ENCODE measurements at regions not wholly inside any gene's neighbourhood (a gene's known extent, or its start where the extent isn't known, plus 50 kb on each side); places are given as distances from the start of the nearest gene placed in this dataset.

DNA sequence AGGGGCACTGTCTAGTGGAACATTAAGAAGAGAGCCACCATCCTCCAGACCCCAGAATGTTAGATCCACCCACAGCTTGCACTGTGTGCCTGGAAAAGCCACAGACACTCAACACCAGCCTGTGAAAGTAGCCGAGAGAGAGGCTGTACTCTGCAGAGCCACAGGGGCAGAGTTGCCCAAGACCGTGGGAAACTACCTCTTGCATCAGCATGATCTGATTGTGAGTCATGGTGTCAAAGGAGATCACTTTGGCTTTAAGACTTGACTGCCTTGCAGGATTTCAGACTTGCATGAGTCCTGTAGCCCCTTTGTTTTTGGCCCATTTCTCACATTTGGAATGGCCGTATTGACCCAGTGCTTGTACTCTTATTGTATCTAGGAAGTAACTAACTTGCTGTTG is 115.9 kb upstream of the CCDC179 start:
- TF ChIP-seq, protein P1, sequence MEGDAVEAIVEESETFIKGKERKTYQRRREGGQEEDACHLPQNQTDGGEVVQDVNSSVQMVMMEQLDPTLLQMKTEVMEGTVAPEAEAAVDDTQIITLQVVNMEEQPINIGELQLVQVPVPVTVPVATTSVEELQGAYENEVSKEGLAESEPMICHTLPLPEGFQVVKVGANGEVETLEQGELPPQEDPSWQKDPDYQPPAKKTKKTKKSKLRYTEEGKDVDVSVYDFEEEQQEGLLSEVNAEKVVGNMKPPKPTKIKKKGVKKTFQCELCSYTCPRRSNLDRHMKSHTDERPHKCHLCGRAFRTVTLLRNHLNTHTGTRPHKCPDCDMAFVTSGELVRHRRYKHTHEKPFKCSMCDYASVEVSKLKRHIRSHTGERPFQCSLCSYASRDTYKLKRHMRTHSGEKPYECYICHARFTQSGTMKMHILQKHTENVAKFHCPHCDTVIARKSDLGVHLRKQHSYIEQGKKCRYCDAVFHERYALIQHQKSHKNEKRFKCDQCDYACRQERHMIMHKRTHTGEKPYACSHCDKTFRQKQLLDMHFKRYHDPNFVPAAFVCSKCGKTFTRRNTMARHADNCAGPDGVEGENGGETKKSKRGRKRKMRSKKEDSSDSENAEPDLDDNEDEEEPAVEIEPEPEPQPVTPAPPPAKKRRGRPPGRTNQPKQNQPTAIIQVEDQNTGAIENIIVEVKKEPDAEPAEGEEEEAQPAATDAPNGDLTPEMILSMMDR (IDR thresholded peaks at IDR 0.05): no peak
- H3K36me3 ChIP-seq (ENCODE audit: low read depth): no peaks in the 10 kb centered on the region
- intact Hi-C loops (cut with DNase I, micrococcal nuclease): no loop called here
- no peak overlapping the region for H3K4me3 ChIP-seq
- no peaks in the 10 kb centered on the region for H3K9me3 ChIP-seq
- ATAC-seq (no peak), DNase-seq (no peak)
- no peaks in the 10 kb centered on the region for H3K4me1 ChIP-seq (ENCODE audit: low read depth)

- Histone ChIP-seq H3K4me3 (no peak overlapping the region), H3K9me3 (no peaks in the 10 kb centered on the region), H3K36me3 (ENCODE audit: low read depth) (no peaks in the 10 kb centered on the region), H3K4me1 (ENCODE audit: low read depth) (no peaks in the 10 kb centered on the region)
- ATAC-seq: no peak
- TF ChIP-seq, protein P1 (IDR thresholded peaks at IDR 0.05): no peak
- no peak for DNase-seq
- intact Hi-C loops (cut with DNase I, micrococcal nuclease): no loop called here
Measured at GRCh38 chr11:22982903-22983302, 122.6 kb upstream of the CCDC179 start.

DNA sequence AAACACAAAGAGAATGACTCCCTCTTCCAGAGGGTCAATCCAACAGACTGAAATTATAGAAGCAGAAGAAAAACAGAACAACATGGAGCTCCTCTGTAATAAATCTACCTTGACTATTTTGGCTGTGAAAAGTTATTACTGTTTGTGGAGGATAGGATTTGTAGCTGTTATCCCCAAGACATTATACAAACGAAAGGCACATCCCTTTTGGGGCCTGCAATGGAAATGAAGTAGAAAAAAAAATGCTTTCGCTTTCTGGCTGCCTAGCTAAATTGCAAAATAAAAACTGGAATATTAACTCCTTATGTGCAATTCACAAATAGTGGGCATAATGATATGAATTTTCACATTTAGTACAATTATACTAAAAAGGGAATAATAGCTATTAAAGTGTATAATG is 123.8 kb upstream of the CCDC179 start:
- TF ChIP-seq, protein P1 (IDR thresholded peaks at IDR 0.05): no peak
- Histone ChIP-seq H3K36me3 (ENCODE audit: low read depth) (no peaks in the 10 kb centered on the region), H3K4me3 (no peak overlapping the region), H3K9me3 (no peaks in the 10 kb centered on the region), H3K4me1 (ENCODE audit: low read depth) (no peaks in the 10 kb centered on the region)
- intact Hi-C loops (cut with DNase I, micrococcal nuclease): no loop called here
- no peak for ATAC-seq
- no peak for DNase-seq

- Histone ChIP-seq H3K36me3 (ENCODE audit: low read depth) (no peaks in the 10 kb centered on the region), H3K9me3 (peaks cover 9% of the 10 kb centered on the region), H3K4me1 (ENCODE audit: low read depth) (no peaks in the 10 kb centered on the region), H3K4me3 (no peak overlapping the region)
- intact Hi-C loops (cut with DNase I, micrococcal nuclease): no loop called here
- DNase-seq (no peak), ATAC-seq (no peak)
- TF ChIP-seq, protein P1 (IDR thresholded peaks at IDR 0.05): no peak
Measured at GRCh38 chr11:22989371-22989770, 129.1 kb upstream of the CCDC179 start.

DNA sequence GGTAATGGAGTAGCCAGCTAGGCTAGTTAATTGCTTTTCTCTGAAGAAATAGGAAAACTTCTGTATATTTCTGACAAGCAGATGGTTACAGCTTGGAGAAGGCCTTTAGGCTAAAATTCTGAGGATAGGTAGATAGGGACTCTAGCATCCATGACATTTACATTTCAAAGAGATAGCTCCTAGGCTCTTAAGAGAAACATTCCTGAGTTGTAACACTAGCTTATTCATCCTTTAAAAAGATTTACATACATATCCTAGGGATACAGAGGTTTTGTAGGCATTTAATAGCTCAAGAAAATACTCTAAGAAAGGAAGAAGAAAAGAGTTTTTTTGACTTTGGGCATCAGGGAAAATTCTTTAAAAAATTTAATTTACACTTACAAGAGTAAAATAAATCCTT is 130.9 kb upstream of the CCDC179 start:
- TF ChIP-seq, protein P1 (IDR thresholded peaks at IDR 0.05): no peak
- H3K4me3 ChIP-seq: no peak overlapping the region
- ATAC-seq (no peak), DNase-seq (no peak)
- H3K36me3 ChIP-seq (ENCODE audit: low read depth): no peaks in the 10 kb centered on the region
- H3K9me3 ChIP-seq: peaks cover 9% of the 10 kb centered on the region
- H3K4me1 ChIP-seq (ENCODE audit: low read depth): no peaks in the 10 kb centered on the region
- intact Hi-C loops (cut with DNase I, micrococcal nuclease): no loop called here

DNA sequence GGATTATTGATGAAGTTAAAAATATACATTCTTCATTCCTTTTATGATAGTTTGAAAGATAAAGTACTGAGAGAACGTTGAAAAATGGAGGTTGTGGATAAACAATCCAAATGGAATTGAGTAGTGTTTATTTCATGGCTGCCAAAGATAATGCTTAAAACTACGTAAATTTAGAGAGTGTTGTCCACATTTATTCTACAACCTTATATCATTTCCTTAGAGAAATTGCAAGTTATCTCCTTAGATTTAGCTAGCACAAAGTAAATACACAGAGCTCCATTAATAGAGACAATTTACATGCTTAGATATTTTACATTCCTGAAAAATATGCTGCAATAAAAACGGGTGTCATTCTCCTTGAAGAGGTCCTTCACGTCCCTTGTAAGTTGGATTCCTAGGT is 146.5 kb upstream of the CCDC179 start:
- no peak for DNase-seq
- intact Hi-C loops (cut with DNase I, micrococcal nuclease): no loop called here
- Histone ChIP-seq H3K36me3 (ENCODE audit: low read depth) (no peaks in the 10 kb centered on the region), H3K9me3 (peaks cover 14% of the 10 kb centered on the region), H3K4me3 (no peak overlapping the region), H3K4me1 (ENCODE audit: low read depth) (no peaks in the 10 kb centered on the region)
- ATAC-seq: no peak
- TF ChIP-seq, protein P1 (IDR thresholded peaks at IDR 0.05): no peak
